C4-2B (cell line): ENCODE measurements at regions not wholly inside any gene's neighbourhood (a gene's known extent, or its start where the extent isn't known, plus 50 kb on each side); places are given as distances from the start of the nearest gene placed in this dataset.

Experiments
- ZFX ChIP-seq: fragments of 450-650 bp; IDR thresholded peaks from 2 replicates; pipeline ENCODE4 v1.6.1; 2017
- TF ChIP-seq, protein P1 (sequence below): fragments of 450-650 bp; conservative IDR thresholded peaks from 2 replicates; pipeline ENCODE4 v1.5.1; 2017; ENCODE audit warnings: mild to moderate bottlenecking

DNA sequence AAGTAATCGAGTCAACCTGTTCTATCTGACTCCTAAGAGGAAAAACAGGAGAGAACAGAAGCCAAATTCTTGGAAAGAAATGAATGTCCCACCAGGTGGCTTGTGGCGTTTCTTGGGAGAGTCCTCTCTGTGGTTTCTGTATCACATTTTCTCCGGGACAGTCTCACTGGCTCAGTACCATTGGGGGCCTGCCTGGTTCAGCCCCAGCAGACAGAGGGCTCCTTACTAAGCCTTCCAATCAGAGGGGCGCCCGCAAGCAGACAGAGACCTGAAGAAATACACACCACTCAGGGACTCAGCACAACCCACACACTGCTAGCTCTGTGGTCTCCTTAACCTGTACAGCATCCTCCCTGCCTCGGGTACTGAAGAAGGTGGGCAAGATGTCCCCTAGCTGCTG is 302.1 kb downstream of the TLE3 start:
- TF ChIP-seq, protein P1, sequence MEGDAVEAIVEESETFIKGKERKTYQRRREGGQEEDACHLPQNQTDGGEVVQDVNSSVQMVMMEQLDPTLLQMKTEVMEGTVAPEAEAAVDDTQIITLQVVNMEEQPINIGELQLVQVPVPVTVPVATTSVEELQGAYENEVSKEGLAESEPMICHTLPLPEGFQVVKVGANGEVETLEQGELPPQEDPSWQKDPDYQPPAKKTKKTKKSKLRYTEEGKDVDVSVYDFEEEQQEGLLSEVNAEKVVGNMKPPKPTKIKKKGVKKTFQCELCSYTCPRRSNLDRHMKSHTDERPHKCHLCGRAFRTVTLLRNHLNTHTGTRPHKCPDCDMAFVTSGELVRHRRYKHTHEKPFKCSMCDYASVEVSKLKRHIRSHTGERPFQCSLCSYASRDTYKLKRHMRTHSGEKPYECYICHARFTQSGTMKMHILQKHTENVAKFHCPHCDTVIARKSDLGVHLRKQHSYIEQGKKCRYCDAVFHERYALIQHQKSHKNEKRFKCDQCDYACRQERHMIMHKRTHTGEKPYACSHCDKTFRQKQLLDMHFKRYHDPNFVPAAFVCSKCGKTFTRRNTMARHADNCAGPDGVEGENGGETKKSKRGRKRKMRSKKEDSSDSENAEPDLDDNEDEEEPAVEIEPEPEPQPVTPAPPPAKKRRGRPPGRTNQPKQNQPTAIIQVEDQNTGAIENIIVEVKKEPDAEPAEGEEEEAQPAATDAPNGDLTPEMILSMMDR: no peak
- no peak for TF ChIP-seq ZFX
